ENCODE measurements at regions not wholly inside any gene's neighbourhood (a gene's known extent, or its start where the extent isn't known, plus 50 kb on each side); places are given as distances from the start of the nearest gene placed in this dataset.

GRCh38 chr13:111459803-111460547 is 139.5 kb downstream of the TEX29 start:
- TF ChIP-seq CTCF (IDR thresholded peaks at IDR 0.05; ENCODE audit: low read depth, low read length, poor library complexity, severe bottlenecking) (no peak), EZH2phosphoT487 (IDR thresholded peaks at IDR 0.05; ENCODE audit: borderline replicate concordance, low read length) (no peak)

Measured in DOHH2 (cell line).